H9 (cell line): ENCODE measurements at regions not wholly inside any gene's neighbourhood (a gene's known extent, or its start where the extent isn't known, plus 50 kb on each side); places are given as distances from the start of the nearest gene placed in this dataset.

ENCODE experiments used
- DNase-seq: peaks from one replicate; pipeline ENCODE4 v3.0.0-alpha.2; 2017
- H2AFZ ChIP-seq: one replicate; pipeline ENCODE4 v1.6.1; 2013; ENCODE audit warnings: mild to moderate bottlenecking, low read length, control low read depth, moderate library complexity
- H2AK5ac ChIP-seq: 2 replicates; pipeline ENCODE4 v1.6.1; 2013; ENCODE audit warnings: low read length, control low read depth, mixed read lengths; ENCODE audit not compliant: insufficient read length
- H2BK120ac ChIP-seq: one replicate; pipeline ENCODE4 v1.6.1; 2013; ENCODE audit warnings: low read depth, mild to moderate bottlenecking, low read length, control low read depth, inconsistent platforms; ENCODE audit not compliant: poor library complexity, severe bottlenecking
- H2BK12ac ChIP-seq: 2 replicates; pipeline ENCODE4 v1.6.1; 2013; ENCODE audit warnings: low read length, control low read depth, mixed read lengths, low read depth; ENCODE audit not compliant: insufficient read length
- H2BK15ac ChIP-seq: 2 replicates; pipeline ENCODE4 v1.6.1; 2013; ENCODE audit warnings: low read depth, low read length, control low read depth
- H2BK20ac ChIP-seq: one replicate; pipeline ENCODE4 v1.6.1; 2013; ENCODE audit warnings: low read depth, mild to moderate bottlenecking, low read length, control low read depth, inconsistent platforms; ENCODE audit not compliant: poor library complexity, severe bottlenecking
- H2BK5ac ChIP-seq: 2 replicates; pipeline ENCODE4 v1.6.1; 2013; ENCODE audit warnings: low read length, control low read depth, mixed read lengths; ENCODE audit not compliant: insufficient read length
- H3K14ac ChIP-seq: 2 replicates; pipeline ENCODE4 v1.6.1; 2013; ENCODE audit warnings: low read length, control low read depth; ENCODE audit not compliant: insufficient read depth
- H3K18ac ChIP-seq: 2 replicates; pipeline ENCODE4 v1.6.1; 2013; ENCODE audit warnings: low read depth, mild to moderate bottlenecking, mixed read lengths, low read length, control low read depth; ENCODE audit not compliant: insufficient read length
- H3K23ac ChIP-seq: 2 replicates; pipeline ENCODE4 v1.6.1; 2013; ENCODE audit warnings: low read length, control low read depth, mixed read lengths, low read depth; ENCODE audit not compliant: insufficient read length
- H3K23me2 ChIP-seq: 2 replicates; pipeline ENCODE4 v1.6.1; 2013; ENCODE audit warnings: low read depth, mild to moderate bottlenecking, mixed read lengths, low read length, control low read depth; ENCODE audit not compliant: insufficient read length, poor library complexity, severe bottlenecking
- H3K27ac ChIP-seq: 2 replicates; pipeline ENCODE4 v1.5.1; 2013; ENCODE audit warnings: low read length, control low read depth, mixed read lengths, low read depth; ENCODE audit not compliant: insufficient read length
- H3K27me3 ChIP-seq: 2 replicates; pipeline ENCODE4 v1.6.1; 2013; ENCODE audit warnings: low read length, control low read depth, inconsistent platforms; ENCODE audit not compliant: insufficient read depth
- H3K4ac ChIP-seq: 2 replicates; pipeline ENCODE4 v1.6.1; 2013; ENCODE audit warnings: low read depth, mild to moderate bottlenecking, control low read depth, inconsistent platforms, low read length, moderate library complexity
- H3K4me1 ChIP-seq: 2 replicates; pipeline ENCODE4 v1.6.1; 2013; ENCODE audit warnings: low read length, control low read depth, inconsistent platforms; ENCODE audit not compliant: insufficient read depth
- H3K4me2 ChIP-seq: 2 replicates; pipeline ENCODE4 v1.6.1; 2013; ENCODE audit warnings: low read length, control low read depth, mixed read lengths; ENCODE audit not compliant: insufficient read length, insufficient read depth
- H3K56ac ChIP-seq: 2 replicates; pipeline ENCODE4 v1.6.1; 2013; ENCODE audit warnings: low read depth, mild to moderate bottlenecking, mixed read lengths, low read length, control low read depth; ENCODE audit not compliant: insufficient read length
- H3K79me1 ChIP-seq: 2 replicates; pipeline ENCODE4 v1.6.1; 2013; ENCODE audit warnings: low read depth, mild to moderate bottlenecking, moderate library complexity, low read length, control low read depth, inconsistent platforms; ENCODE audit not compliant: insufficient read depth, poor library complexity, severe bottlenecking
- H3K79me2 ChIP-seq: 2 replicates; pipeline ENCODE4 v1.6.1; 2013; ENCODE audit warnings: low read length, control low read depth, inconsistent platforms; ENCODE audit not compliant: insufficient read depth
- H3K9ac ChIP-seq: 2 replicates; pipeline ENCODE4 v1.6.1; 2013; ENCODE audit warnings: low read length, control low read depth, mixed read lengths; ENCODE audit not compliant: insufficient read length; ENCODE audit errors: extremely low read depth
- H3K9me3 ChIP-seq: one replicate; pipeline ENCODE4 v1.6.1; 2013; ENCODE audit warnings: low read depth, low read length, inconsistent platforms; ENCODE audit not compliant: control insufficient read depth
- H3T11ph ChIP-seq: one replicate; pipeline ENCODE4 v1.6.1; 2013; ENCODE audit warnings: mild to moderate bottlenecking, low read length, control low read depth, inconsistent platforms
- H4K20me1 ChIP-seq: one replicate; pipeline ENCODE4 v1.6.1; 2013; ENCODE audit not compliant: control insufficient read depth, insufficient read length, insufficient read depth
- H4K5ac ChIP-seq: 2 replicates; pipeline ENCODE4 v1.6.1; 2013; ENCODE audit warnings: low read depth, mild to moderate bottlenecking, mixed read lengths, low read length, control low read depth; ENCODE audit not compliant: insufficient read length
- H4K8ac ChIP-seq: replicated peaks from 2 replicates; pipeline ENCODE4 v1.6.1; 2013; ENCODE audit warnings: low read length, control low read depth, mixed read lengths, low read depth; ENCODE audit not compliant: insufficient read length
- H4K91ac ChIP-seq: 2 replicates; pipeline ENCODE4 v1.6.1; 2013; ENCODE audit warnings: low read depth, mild to moderate bottlenecking, moderate library complexity, mixed read lengths, low read length, control low read depth; ENCODE audit not compliant: insufficient read length
- H3K27ac Mint-ChIP-seq, 3 experiments: 2 replicates in 2 of 3; 3 replicates in 1 of 3; pipeline ENCODE4 v1.8.0; 2020 to 2021; ENCODE audit warnings: mixed read lengths in 3 of 3, mild to moderate bottlenecking in 1 of 3, moderate library complexity in 1 of 3
- H3K27me3 Mint-ChIP-seq: 2 replicates; pipeline ENCODE4 v1.8.0; 2021; ENCODE audit warnings: low read depth, mild to moderate bottlenecking, moderate library complexity, mixed read lengths
- H3K36me3 Mint-ChIP-seq, 3 experiments: 2 replicates in 2 of 3; 3 replicates in 1 of 3; pipeline ENCODE4 v1.8.0; 2020 to 2021; ENCODE audit warnings: low read depth in 3 of 3, mixed read lengths in 3 of 3; ENCODE audit not compliant: insufficient read depth in 1 of 3
- H3K4me1 Mint-ChIP-seq, 2 experiments: 2 replicates each; pipeline ENCODE4 v1.8.0; 2020; ENCODE audit warnings: mixed read lengths in 2 of 2
- H3K4me3 Mint-ChIP-seq, 2 experiments: 2 replicates in 1 of 2; 3 replicates in 1 of 2; pipeline ENCODE4 v1.8.0; 2020 to 2021; ENCODE audit warnings: mild to moderate bottlenecking in 2 of 2, mixed read lengths in 2 of 2, moderate library complexity in 1 of 2
- H3K9me3 Mint-ChIP-seq, 2 experiments: 2 replicates in 1 of 2; 3 replicates in 1 of 2; pipeline ENCODE4 v1.8.0; 2020; ENCODE audit warnings: mild to moderate bottlenecking in 2 of 2, mixed read lengths in 2 of 2, moderate library complexity in 1 of 2
- CTCF ChIP-seq: fragments of 200-600 bp; sonication (generic); conservative IDR thresholded peaks from 3 replicates; pipeline ENCODE4 v1.8.0; 2021; ENCODE audit warnings: antibody characterized with exemption, mild to moderate bottlenecking
- WGBS: extraction: QIAGEN DNeasy Blood & Tissue Kit; methylation state at CpG from one replicate; pipeline ENCODE4 v1.1.7; 2013; ENCODE audit warnings: missing lambda C conversion rate, low lambda C conversion rate, mixed read lengths; ENCODE audit not compliant: insufficient read length; ENCODE audit errors: extremely low coverage; 5-methylcytosine and 5-hydroxymethylcytosine counted together

DNA sequence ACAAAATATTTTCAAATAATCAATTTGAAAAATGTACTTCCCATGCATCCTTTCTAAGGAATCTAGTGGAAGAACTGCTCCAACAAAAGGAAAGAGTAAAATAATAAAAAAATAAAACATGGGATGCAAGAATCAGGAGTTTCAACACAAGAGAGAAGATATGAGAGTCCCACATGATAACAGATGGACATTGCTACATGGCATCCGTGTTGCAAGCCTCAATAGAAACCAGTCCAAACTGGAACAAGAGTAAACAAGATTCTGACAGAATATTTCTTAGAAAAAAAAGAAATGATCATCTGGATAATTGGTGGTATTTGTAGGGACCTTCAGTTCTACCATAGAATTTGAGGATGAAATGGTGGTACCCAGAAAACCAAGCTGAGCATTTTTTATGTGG is 186.8 kb downstream of the FRK start:
- no peaks in the 10 kb centered on the region for H3K27me3 ChIP-seq
- no peak overlapping the region for H3K4ac ChIP-seq
- WGBS, result no CpG with 5 or more reads among the region's 1 CpG
- no peak overlapping the region for H3K4me2 ChIP-seq
- no peak overlapping the region for H3K9ac ChIP-seq
- H3K27ac ChIP-seq, result no peak overlapping the region
- no peaks in the 10 kb centered on the region for H3K23me2 ChIP-seq
- H3K9me3 ChIP-seq, result no peaks in the 10 kb centered on the region
- Mint-ChIP-seq H3K27me3 (peaks cover 6% of the 10 kb centered on the region), H3K4me3 (no peak overlapping the region), H3K4me1 (no peaks in the 10 kb centered on the region), H3K9me3 (no peaks in the 10 kb centered on the region), H3K36me3 (no peaks in the 10 kb centered on the region), H3K27ac (no peak overlapping the region)
- H4K91ac ChIP-seq, result no peak overlapping the region
- DNase-seq, result no peak
- no peak overlapping the region for H2AFZ ChIP-seq
- no peaks in the 10 kb centered on the region for H4K20me1 ChIP-seq
- H2BK20ac ChIP-seq, result no peak overlapping the region
- no peaks in the 10 kb centered on the region for H3K79me2 ChIP-seq
- H2BK15ac ChIP-seq, result no peak overlapping the region
- no peak overlapping the region for H3K18ac ChIP-seq
- H3K79me1 ChIP-seq, result no peaks in the 10 kb centered on the region
- no peak overlapping the region for H2BK12ac ChIP-seq
- H3K14ac ChIP-seq, result no peak overlapping the region
- H3K4me1 ChIP-seq, result no peaks in the 10 kb centered on the region
- H3T11ph ChIP-seq, result no peak overlapping the region
- no peak overlapping the region for H4K8ac ChIP-seq
- no peak overlapping the region for H3K56ac ChIP-seq
- H3K23ac ChIP-seq, result no peak overlapping the region
- no peak overlapping the region for H2BK5ac ChIP-seq
- H2BK120ac ChIP-seq, result no peak overlapping the region
- TF ChIP-seq CTCF, result no peak
- no peak overlapping the region for H4K5ac ChIP-seq
- H2AK5ac ChIP-seq, result no peak overlapping the region
